ENCODE measurements at regions not wholly inside any gene's neighbourhood (a gene's known extent, or its start where the extent isn't known, plus 50 kb on each side); places are given as distances from the start of the nearest gene placed in this dataset.
"Not testable (repeated sequence)": the region's sequence is repeated elsewhere in the genome, so short reads cannot be mapped to it uniquely, and the experiment has no call there.

DNA sequence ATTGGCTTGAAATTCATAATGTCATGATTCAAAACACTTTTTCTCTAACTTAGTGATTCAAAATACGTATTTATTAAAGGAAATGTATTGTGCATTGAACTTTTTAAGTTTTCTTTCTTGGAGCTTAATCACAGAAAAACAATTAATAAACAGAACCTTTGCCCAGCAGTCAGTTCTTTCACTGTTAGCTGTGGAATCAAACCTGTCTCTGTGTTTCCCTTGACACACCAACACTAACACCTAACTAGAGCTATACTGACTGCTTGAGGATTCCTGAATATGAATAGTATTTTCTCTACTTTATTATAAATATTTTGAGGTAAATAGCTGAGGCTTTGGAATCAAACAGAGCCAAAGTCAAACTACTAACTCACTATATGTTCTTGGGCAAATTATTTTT, 296.4 kb downstream of the HIVEP2 start:
- Histone ChIP-seq H3K4me3 (ENCODE audit: low read depth, low read length) (no peak overlapping the region), H3K4me1 (ENCODE audit: control insufficient read depth, insufficient read depth, low read length) (no peaks in the 10 kb centered on the region), H3K9me3 (ENCODE audit: control insufficient read depth, insufficient read depth, low read depth, low read length) (no peaks in the 10 kb centered on the region), H3K36me3 (ENCODE audit: control insufficient read depth in 2 of 2, insufficient read depth in 1 of 2, low read length in 2 of 2) (no peaks in the 10 kb centered on the region), H3K27ac (ENCODE audit: extremely low read depth, low read depth, low read length) (no peak overlapping the region)
- POLR2A ChIA-PET, result no interaction called here
- CTCF ChIA-PET, result interaction anchor here (0.7 to 1.1 kb wide), 2 partner anchors 26 to 586 kb away, joined by 3 read pairs; no protein-coding TSS in a partner anchor
- TF ChIP-seq ZNF596 (tag by site-specific recombination; IDR thresholded peaks at IDR 0.05) (no peak), EGR2 (tag by site-specific recombination; IDR thresholded peaks at IDR 0.05; ENCODE audit: low read depth) (no peak), SP7 (tag by site-specific recombination; IDR thresholded peaks at IDR 0.05) (no peak), ZNF530 (tag by site-specific recombination; IDR thresholded peaks at IDR 0.05; ENCODE audit: low read depth) (no peak), ZNF24 (tag by site-specific recombination; IDR thresholded peaks at IDR 0.05) (no peak), ZNF623 (tag by site-specific recombination; IDR thresholded peaks at IDR 0.05) (no peak), FEZF1 (tag by site-specific recombination; IDR thresholded peaks at IDR 0.05) (no peak), ZNF366 (tag by site-specific recombination; conservative IDR thresholded peaks at IDR 0.05) (no peak), ZNF10 (tag by site-specific recombination; IDR thresholded peaks at IDR 0.05) (no peak)

- H3K4me1 ChIP-seq (ENCODE audit: control insufficient read depth, insufficient read depth, low read length); CTCF ChIA-PET; H3K9me3 ChIP-seq (ENCODE audit: control insufficient read depth, insufficient read depth, low read depth, low read length); H3K27ac ChIP-seq (ENCODE audit: extremely low read depth, low read depth, low read length); POLR2A ChIA-PET; H3K4me3 ChIP-seq (ENCODE audit: low read depth, low read length); H3K36me3 ChIP-seq (ENCODE audit: control insufficient read depth in 2 of 2, insufficient read depth in 1 of 2, low read length in 2 of 2): not testable (repeated sequence)
These were observed 295.3 kb downstream of the HIVEP2 start for GRCh38 chr6:142649438-142650234.

- POLR2A ChIA-PET, result no interaction called here
- CTCF ChIA-PET, result interaction anchor here (0.6 kb wide), 1 partner anchor 265 kb away, joined by 3 read pairs; no protein-coding TSS in a partner anchor
These were observed 293.6 kb downstream of the HIVEP2 start for GRCh38 chr6:142651384-142651783.

More at GRCh38 chr6:142651384-142651783, 293.6 kb downstream of the HIVEP2 start:
- Histone ChIP-seq H3K27ac (ENCODE audit: extremely low read depth, low read depth, low read length) (no peak overlapping the region), H3K4me3 (ENCODE audit: low read depth, low read length) (no peak overlapping the region), H3K4me1 (ENCODE audit: control insufficient read depth, insufficient read depth, low read length) (no peaks in the 10 kb centered on the region), H3K36me3 (ENCODE audit: control insufficient read depth in 2 of 2, insufficient read depth in 1 of 2, low read length in 2 of 2) (no peaks in the 10 kb centered on the region), H3K9me3 (ENCODE audit: control insufficient read depth, insufficient read depth, low read depth, low read length) (no peaks in the 10 kb centered on the region)
- no peak for TF ChIP-seq CTCF (tag by site-specific recombination; IDR thresholded peaks at IDR 0.05)
- TF ChIP-seq ZNF785 (tag by site-specific recombination; IDR thresholded peaks at IDR 0.05), result no peak
- TF ChIP-seq ZNF404 (tag by site-specific recombination; IDR thresholded peaks at IDR 0.05), result no peak
- no peak for TF ChIP-seq ZNF571 (tag by site-specific recombination; IDR thresholded peaks at IDR 0.05)
- TF ChIP-seq, protein P1, sequence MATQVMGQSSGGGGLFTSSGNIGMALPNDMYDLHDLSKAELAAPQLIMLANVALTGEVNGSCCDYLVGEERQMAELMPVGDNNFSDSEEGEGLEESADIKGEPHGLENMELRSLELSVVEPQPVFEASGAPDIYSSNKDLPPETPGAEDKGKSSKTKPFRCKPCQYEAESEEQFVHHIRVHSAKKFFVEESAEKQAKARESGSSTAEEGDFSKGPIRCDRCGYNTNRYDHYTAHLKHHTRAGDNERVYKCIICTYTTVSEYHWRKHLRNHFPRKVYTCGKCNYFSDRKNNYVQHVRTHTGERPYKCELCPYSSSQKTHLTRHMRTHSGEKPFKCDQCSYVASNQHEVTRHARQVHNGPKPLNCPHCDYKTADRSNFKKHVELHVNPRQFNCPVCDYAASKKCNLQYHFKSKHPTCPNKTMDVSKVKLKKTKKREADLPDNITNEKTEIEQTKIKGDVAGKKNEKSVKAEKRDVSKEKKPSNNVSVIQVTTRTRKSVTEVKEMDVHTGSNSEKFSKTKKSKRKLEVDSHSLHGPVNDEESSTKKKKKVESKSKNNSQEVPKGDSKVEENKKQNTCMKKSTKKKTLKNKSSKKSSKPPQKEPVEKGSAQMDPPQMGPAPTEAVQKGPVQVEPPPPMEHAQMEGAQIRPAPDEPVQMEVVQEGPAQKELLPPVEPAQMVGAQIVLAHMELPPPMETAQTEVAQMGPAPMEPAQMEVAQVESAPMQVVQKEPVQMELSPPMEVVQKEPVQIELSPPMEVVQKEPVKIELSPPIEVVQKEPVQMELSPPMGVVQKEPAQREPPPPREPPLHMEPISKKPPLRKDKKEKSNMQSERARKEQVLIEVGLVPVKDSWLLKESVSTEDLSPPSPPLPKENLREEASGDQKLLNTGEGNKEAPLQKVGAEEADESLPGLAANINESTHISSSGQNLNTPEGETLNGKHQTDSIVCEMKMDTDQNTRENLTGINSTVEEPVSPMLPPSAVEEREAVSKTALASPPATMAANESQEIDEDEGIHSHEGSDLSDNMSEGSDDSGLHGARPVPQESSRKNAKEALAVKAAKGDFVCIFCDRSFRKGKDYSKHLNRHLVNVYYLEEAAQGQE (tag by site-specific recombination; IDR thresholded peaks at IDR 0.05), result no peak
- TF ChIP-seq ZNF610 (tag by site-specific recombination; IDR thresholded peaks at IDR 0.05; ENCODE audit: borderline replicate concordance), result no peak
- TF ChIP-seq, protein P2, sequence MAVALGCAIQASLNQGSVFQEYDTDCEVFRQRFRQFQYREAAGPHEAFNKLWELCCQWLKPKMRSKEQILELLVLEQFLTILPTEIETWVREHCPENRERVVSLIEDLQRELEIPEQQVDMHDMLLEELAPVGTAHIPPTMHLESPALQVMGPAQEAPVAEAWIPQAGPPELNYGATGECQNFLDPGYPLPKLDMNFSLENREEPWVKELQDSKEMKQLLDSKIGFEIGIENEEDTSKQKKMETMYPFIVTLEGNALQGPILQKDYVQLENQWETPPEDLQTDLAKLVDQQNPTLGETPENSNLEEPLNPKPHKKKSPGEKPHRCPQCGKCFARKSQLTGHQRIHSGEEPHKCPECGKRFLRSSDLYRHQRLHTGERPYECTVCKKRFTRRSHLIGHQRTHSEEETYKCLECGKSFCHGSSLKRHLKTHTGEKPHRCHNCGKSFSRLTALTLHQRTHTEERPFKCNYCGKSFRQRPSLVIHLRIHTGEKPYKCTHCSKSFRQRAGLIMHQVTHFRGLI (tag by site-specific recombination; IDR thresholded peaks at IDR 0.05), result no peak
- no peak for TF ChIP-seq ZNF23 (tag by site-specific recombination; IDR thresholded peaks at IDR 0.05; ENCODE audit: borderline replicate concordance)
- no peak for TF ChIP-seq ZNF521 (tag by site-specific recombination; IDR thresholded peaks at IDR 0.05)
- TF ChIP-seq ZNF146 (tag by site-specific recombination; IDR thresholded peaks at IDR 0.05), result no peak
- no peak for TF ChIP-seq MEIS1 (CRISPR knock-in tag; IDR thresholded peaks at IDR 0.05; ENCODE audit: borderline replicate concordance)
- TF ChIP-seq ZNF561 (tag by site-specific recombination; IDR thresholded peaks at IDR 0.05; ENCODE audit: borderline replicate concordance), result no peak
- TF ChIP-seq ZNF558 (tag by site-specific recombination; IDR thresholded peaks at IDR 0.05), result no peak
- no peak for TF ChIP-seq KLF10 (tag by site-specific recombination; IDR thresholded peaks at IDR 0.05)
- TF ChIP-seq ZNF514 (tag by site-specific recombination; IDR thresholded peaks at IDR 0.05), result no peak
- TF ChIP-seq ZNF155 (tag by site-specific recombination; IDR thresholded peaks at IDR 0.05), result no peak
- TF ChIP-seq ZNF624 (tag by site-specific recombination; IDR thresholded peaks at IDR 0.05), result no peak

Data from HEK293 (cell line).